GM12864 (cell line): ENCODE measurements at regions not wholly inside any gene's neighbourhood (a gene's known extent, or its start where the extent isn't known, plus 50 kb on each side); places are given as distances from the start of the nearest gene placed in this dataset.
"Not testable (repeated sequence)": the region's sequence is repeated elsewhere in the genome, so short reads cannot be mapped to it uniquely, and the experiment has no call there.

ENCODE experiments used
- DNase-seq: peaks from one replicate; pipeline ENCODE4 v3.0.0-alpha.2; 2011; ENCODE audit warnings: low read depth
- H3K4me3 ChIP-seq: 2 replicates; pipeline ENCODE4 v1.5.1; 2011; ENCODE audit warnings: mild to moderate bottlenecking, low read depth, low read length, control low read depth
- TF ChIP-seq, protein P1 (sequence below): IDR thresholded peaks from 2 replicates; pipeline ENCODE4 v1.5.1; 2011; ENCODE audit warnings: low read depth, mild to moderate bottlenecking, moderate library complexity, low read length, control low read depth, inconsistent platforms; ENCODE audit errors: missing control alignments

DNA sequence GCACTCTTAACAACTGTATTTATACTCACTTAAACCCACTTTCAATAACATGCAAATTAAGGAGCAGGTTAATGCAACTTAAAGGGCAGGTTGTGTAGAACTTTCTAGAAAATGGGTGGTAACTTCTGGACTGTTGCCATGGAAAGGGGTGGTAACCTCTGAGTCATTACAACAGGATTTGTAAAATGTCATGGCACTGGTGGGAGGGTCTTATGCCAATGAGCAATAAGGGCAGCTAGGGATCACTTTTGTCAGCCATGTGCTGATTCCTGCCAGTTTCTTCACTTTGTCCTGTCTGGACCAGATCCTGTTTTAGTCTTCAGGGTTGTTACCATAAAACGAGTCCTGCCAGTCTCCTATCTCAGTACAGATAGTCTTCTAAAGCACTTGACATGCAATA lies 560.5 kb upstream of the PTCHD4 start:
- TF ChIP-seq, protein P1, sequence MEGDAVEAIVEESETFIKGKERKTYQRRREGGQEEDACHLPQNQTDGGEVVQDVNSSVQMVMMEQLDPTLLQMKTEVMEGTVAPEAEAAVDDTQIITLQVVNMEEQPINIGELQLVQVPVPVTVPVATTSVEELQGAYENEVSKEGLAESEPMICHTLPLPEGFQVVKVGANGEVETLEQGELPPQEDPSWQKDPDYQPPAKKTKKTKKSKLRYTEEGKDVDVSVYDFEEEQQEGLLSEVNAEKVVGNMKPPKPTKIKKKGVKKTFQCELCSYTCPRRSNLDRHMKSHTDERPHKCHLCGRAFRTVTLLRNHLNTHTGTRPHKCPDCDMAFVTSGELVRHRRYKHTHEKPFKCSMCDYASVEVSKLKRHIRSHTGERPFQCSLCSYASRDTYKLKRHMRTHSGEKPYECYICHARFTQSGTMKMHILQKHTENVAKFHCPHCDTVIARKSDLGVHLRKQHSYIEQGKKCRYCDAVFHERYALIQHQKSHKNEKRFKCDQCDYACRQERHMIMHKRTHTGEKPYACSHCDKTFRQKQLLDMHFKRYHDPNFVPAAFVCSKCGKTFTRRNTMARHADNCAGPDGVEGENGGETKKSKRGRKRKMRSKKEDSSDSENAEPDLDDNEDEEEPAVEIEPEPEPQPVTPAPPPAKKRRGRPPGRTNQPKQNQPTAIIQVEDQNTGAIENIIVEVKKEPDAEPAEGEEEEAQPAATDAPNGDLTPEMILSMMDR: no peak
- DNase-seq: no peak
- H3K4me3 ChIP-seq: no peak overlapping the region

DNA sequence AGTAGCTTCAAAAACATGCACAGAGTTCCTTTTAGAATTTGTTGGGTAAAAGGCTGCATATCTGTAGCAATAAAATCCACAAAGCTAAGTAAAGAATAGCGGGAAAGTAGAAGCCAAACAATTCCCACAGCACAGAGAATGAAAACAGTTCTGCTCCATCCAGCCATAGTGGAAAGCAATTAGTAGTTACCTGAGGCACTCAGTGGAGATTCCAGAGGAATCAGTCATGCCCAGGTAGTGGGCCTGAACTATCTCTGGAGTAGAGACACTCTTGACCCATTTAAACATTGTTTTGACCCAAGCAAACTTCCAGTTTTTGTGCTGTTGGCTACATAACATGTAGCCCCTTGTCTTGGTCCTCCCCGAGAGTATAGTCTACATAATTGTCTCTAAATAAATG lies 559.5 kb upstream of the PTCHD4 start:
- DNase-seq: no peak

DNA sequence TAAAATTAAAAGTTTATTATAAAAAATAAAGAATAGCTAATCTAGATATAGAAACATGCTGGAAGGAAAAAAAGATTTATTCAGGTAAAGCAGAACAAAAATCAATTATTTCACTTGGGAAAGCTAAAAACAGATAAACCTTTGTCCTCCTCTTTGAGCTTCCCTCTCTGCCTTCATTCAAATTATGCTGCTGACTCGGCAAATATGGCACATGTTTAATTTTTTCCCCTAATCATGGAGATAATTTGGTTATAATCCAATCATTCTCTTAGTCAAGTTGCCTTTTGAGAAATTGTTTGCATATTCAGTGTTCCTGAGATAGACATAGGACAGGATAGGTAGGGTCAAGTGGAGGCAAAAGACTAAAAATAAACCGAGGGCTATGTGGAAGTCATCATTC lies 556.8 kb upstream of the PTCHD4 start:
- DNase-seq: no peak
- TF ChIP-seq, protein P1: no peak
- no peak overlapping the region for H3K4me3 ChIP-seq

More for the DNA sequence above, 559.5 kb upstream of the PTCHD4 start:
- H3K4me3 ChIP-seq: no peak overlapping the region
- TF ChIP-seq, protein P1: no peak

DNA sequence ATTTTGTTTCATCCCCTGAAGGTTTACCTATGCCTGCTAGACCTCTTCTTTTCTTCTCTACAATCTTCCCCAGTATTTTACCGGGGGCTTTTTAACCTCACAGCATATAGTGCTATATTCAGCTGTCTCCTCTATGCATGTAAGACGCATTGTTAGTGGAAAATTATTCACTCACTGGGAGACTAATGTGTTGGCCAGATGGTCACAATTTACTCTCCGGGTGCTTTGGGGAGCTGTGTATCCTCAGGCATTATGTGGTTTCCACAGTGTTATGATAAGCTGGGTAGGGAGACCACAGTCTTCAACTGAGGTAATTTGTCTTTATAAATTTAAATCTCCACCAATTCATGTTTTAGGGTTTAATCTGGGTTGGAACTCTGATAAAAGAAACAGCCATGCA lies 553.8 kb upstream of the PTCHD4 start:
- TF ChIP-seq, protein P1: no peak
- no peak overlapping the region for H3K4me3 ChIP-seq
- DNase-seq: no peak

DNA sequence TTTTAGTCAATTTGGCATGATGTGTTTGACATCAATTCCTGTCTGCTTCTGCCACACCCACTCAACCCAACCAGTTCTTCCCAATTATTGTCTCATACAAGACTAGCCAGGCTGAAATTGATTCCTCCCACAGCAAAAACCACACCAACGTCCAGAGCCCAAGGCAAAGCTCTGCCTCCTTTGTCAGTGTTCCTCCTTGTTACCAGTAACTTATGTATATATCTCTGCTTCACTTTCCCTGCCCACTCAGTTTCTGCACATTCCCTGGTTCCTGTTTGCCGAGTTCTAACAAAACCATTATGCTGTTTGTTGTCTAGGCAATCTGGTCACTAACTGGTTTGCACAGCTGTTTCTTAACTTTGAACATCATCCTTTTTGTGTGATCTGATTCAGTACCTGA lies 547.9 kb upstream of the PTCHD4 start:
- DNase-seq: no peak
- TF ChIP-seq, protein P1: no peak
- H3K4me3 ChIP-seq: no peak overlapping the region

DNA sequence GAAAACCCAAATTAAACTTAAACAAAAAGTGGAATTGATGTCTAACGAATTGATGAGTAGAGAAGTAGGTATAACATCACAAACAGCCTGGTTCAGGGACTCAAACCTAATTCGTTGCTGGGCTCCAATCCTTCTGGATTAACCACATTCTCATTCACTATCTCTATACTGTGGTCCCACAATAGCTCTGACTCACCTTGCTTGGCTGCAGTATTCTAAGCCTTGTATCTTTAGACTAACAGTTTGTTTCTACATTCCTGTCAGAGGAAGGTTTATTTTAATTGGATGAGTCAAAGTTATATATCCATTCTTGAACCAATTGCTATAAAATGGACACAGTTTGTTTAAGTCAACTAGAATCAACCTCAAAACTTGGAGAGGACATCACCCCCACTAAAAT lies 530.5 kb upstream of the PTCHD4 start:
- H3K4me3 ChIP-seq: no peak overlapping the region
- TF ChIP-seq, protein P1: no peak
- no peak for DNase-seq

DNA sequence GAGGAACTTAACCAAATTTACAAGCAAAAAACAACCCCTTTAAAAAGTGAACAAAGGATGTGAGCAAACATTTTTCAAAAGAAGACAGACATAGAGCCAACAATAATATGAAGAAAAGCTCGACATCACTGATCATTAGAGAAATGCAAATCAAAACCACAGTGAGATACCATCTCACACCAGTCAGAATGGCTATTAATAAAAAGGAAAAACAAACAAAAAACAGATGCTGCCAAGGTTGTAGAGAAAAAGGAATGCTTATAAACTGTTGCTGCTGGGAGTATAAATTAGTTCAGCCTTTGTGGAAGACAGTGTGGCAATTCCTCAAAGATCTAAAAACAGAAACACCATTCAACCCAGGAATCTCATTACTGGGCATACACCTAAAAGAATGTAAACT lies 527.8 kb upstream of the PTCHD4 start:
- not testable (repeated sequence) for DNase-seq, H3K4me3 ChIP-seq

DNA sequence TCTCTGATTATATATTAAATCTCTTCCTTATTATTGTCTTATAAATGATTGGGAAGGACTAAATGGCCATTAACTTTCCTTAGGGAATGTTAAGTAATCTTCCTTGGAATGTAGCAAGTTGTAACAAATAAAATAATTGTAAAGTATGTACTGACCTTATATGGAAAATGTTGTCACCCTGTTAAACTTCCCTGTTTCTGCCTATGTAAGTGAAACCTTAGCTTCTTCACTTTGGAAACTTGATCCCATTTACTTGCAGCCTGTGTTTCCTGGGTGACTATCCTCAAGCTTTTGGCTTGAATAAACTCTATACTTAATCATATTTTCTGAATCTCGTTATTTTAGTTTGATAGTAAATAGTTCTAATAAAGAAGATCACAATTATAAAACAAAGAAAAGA lies 519.5 kb upstream of the PTCHD4 start:
- H3K4me3 ChIP-seq: no peak overlapping the region
- TF ChIP-seq, protein P1: no peak
- DNase-seq: no peak
